NCI-H187 (cell line): ENCODE measurements at regions not wholly inside any gene's neighbourhood (a gene's known extent, or its start where the extent isn't known, plus 50 kb on each side); places are given as distances from the start of the nearest gene placed in this dataset.

Experiments
- DNase-seq, 2 experiments: peaks; one replicate each; lab custom pipeline; 2025; lab: John Stamatoyannopoulos, UW

GRCh38 chr5:175109058-175109755 lies 334.8 kb downstream of the DRD1 start:
- no peak for DNase-seq

- no peak for DNase-seq
Measured at GRCh38 chr5:175107865-175108264, 336.1 kb downstream of the DRD1 start.

- no peak for DNase-seq
Measured at GRCh38 chr5:175107028-175107588, 336.9 kb downstream of the DRD1 start.

GRCh38 chr5:175104677-175105076 lies 339.3 kb downstream of the DRD1 start:
- DNase-seq: no peak

GRCh38 chr5:175103746-175104145 lies 340.2 kb downstream of the DRD1 start:
- no peak for DNase-seq

GRCh38 chr5:175102717-175103116 lies 341.3 kb downstream of the DRD1 start:
- no peak for DNase-seq

- no peak for DNase-seq
Measured at GRCh38 chr5:175098301-175098700, 345.7 kb downstream of the DRD1 start.

- no peak for DNase-seq
Measured at GRCh38 chr5:175096469-175097165, 347.4 kb downstream of the DRD1 start.

- no peak for DNase-seq
Measured at GRCh38 chr5:175094461-175094860, 349.5 kb downstream of the DRD1 start.

GRCh38 chr5:175092691-175093090 lies 351.3 kb downstream of the DRD1 start:
- no peak for DNase-seq

GRCh38 chr5:175088963-175089362 lies 355.0 kb downstream of the DRD1 start:
- no peak for DNase-seq

GRCh38 chr5:175082866-175083590 lies 358.6 kb downstream of the MSX2 start:
- no peak for DNase-seq

- DNase-seq: no peak
Measured at GRCh38 chr5:175082346-175082745, 358.0 kb downstream of the MSX2 start.

- no peak for DNase-seq
Measured at GRCh38 chr5:175079707-175080106, 355.3 kb downstream of the MSX2 start.

- no peak for DNase-seq
Measured at GRCh38 chr5:175070283-175070682, 345.9 kb downstream of the MSX2 start.

- DNase-seq: no peak
Measured at GRCh38 chr5:175060257-175060656, 335.9 kb downstream of the MSX2 start.

- no peak for DNase-seq
Measured at GRCh38 chr5:175059687-175060211, 335.4 kb downstream of the MSX2 start.

GRCh38 chr5:175056831-175057230 lies 332.4 kb downstream of the MSX2 start:
- DNase-seq: no peak

GRCh38 chr5:175054243-175054642 lies 329.9 kb downstream of the MSX2 start:
- no peak for DNase-seq

GRCh38 chr5:175052351-175052750 lies 328.0 kb downstream of the MSX2 start:
- DNase-seq: no peak

- no peak for DNase-seq
Measured at GRCh38 chr5:175047048-175047447, 322.7 kb downstream of the MSX2 start.

GRCh38 chr5:175045820-175046219 lies 321.4 kb downstream of the MSX2 start:
- no peak for DNase-seq
